Panc1 (cell line): ENCODE measurements at regions not wholly inside any gene's neighbourhood (a gene's known extent, or its start where the extent isn't known, plus 50 kb on each side); places are given as distances from the start of the nearest gene placed in this dataset.
"Not testable (repeated sequence)": the region's sequence is repeated elsewhere in the genome, so short reads cannot be mapped to it uniquely, and the experiment has no call there.

Source experiments
- POLR2AphosphoS5 ChIP-seq: IDR thresholded peaks from 2 replicates; pipeline ENCODE4 v1.6.1; 2012; ENCODE audit warnings: mild to moderate bottlenecking, low read depth, low read length, moderate library complexity
- REST ChIP-seq, 2 experiments: IDR thresholded peaks; 2 replicates each; pipeline ENCODE4 v1.6.1; 2011 to 2012; ENCODE audit warnings: low read depth in 2 of 2, control low read depth in 1 of 2, low read length in 1 of 2, mild to moderate bottlenecking in 1 of 2, moderate library complexity in 1 of 2; ENCODE audit not compliant: insufficient read depth in 1 of 2
- SIN3A ChIP-seq: IDR thresholded peaks from 2 replicates; pipeline ENCODE4 v1.6.1; 2012; ENCODE audit warnings: low read depth, mild to moderate bottlenecking, low read length, moderate library complexity, borderline replicate concordance; ENCODE audit not compliant: insufficient read depth
- TF ChIP-seq, protein P1 (sequence below): fragments of 450-650 bp; IDR thresholded peaks from 2 replicates; pipeline ENCODE4 v1.5.1; 2017; ENCODE audit warnings: mild to moderate bottlenecking

DNA sequence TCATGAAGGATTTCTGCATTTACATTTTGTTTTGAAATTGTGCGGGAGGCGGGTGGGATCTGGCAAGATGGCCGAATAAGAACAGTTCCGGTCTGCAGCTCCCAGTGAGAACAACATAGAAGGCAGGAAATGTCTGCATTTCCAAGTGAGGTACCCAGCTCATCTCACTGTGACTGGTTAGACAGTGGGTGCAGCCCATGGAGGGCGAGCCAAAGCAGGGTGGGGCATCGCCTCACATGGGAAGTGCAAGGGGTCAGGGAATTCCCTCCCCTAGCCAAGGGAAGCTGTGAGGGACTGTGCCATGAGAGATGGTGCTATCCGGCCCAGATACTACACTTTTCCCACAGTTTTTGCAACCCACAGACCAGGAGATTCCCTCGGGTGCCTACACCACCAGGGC lies 215.0 kb upstream of the USP24 start:
- TF ChIP-seq, protein P1, sequence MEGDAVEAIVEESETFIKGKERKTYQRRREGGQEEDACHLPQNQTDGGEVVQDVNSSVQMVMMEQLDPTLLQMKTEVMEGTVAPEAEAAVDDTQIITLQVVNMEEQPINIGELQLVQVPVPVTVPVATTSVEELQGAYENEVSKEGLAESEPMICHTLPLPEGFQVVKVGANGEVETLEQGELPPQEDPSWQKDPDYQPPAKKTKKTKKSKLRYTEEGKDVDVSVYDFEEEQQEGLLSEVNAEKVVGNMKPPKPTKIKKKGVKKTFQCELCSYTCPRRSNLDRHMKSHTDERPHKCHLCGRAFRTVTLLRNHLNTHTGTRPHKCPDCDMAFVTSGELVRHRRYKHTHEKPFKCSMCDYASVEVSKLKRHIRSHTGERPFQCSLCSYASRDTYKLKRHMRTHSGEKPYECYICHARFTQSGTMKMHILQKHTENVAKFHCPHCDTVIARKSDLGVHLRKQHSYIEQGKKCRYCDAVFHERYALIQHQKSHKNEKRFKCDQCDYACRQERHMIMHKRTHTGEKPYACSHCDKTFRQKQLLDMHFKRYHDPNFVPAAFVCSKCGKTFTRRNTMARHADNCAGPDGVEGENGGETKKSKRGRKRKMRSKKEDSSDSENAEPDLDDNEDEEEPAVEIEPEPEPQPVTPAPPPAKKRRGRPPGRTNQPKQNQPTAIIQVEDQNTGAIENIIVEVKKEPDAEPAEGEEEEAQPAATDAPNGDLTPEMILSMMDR = not testable (repeated sequence)
- not testable (repeated sequence) for TF ChIP-seq POLR2AphosphoS5; REST (IDR thresholded peaks at IDR 0.05; ENCODE audit: insufficient read depth in 1 of 2, low read depth in 2 of 2, low read length in 1 of 2); SIN3A
